ENCODE measurements at regions not wholly inside any gene's neighbourhood (a gene's known extent, or its start where the extent isn't known, plus 50 kb on each side); places are given as distances from the start of the nearest gene placed in this dataset.
"Not testable (repeated sequence)": the region's sequence is repeated elsewhere in the genome, so short reads cannot be mapped to it uniquely, and the experiment has no call there.

GRCh38 chr5:74394916-74395880 is 245.3 kb downstream of the ENC1 start:
- ATAC-seq (replicated peaks in 6 of 8) = no peak
- 76 to 100% (median 89%) methylated on average over 3 to 9 of the region's 10 CpGs; no CpG with 5 or more reads in 1 of the 10 experiments for WGBS, 10 experiments
- Histone ChIP-seq H3K4me1 (replicated peaks in 1 of 2) (peaks cover 8 to 10% of the 10 kb centered on the region in 2 donors), H3K4me3 (no peak overlapping the region), H3K27ac (no peak overlapping the region)
- in situ Hi-C loops (cut with MboI; ENCODE audit: low pct_unique_long_range_greater_than_20kb in 2 of 9, low sequenced_read_pairs in 9 of 9, unreplicated experiment in 9 of 9) = no loop called here

- Histone ChIP-seq H3K4me3 (no peak overlapping the region), H3K27ac (no peak overlapping the region), H3K4me1 (replicated peaks in 1 of 2) (peaks cover 8 to 10% of the 10 kb centered on the region in 2 donors)
- in situ Hi-C loops (cut with MboI; ENCODE audit: low pct_unique_long_range_greater_than_20kb in 2 of 9, low sequenced_read_pairs in 9 of 9, unreplicated experiment in 9 of 9) = no loop called here
- whole genome bisulfite sequencing, 10 experiments = 80 to 100% (median 94%) methylated on average over 1 to 3 of the region's 3 CpGs; no CpG with 5 or more reads in 3 of the 10 experiments
- no peak for ATAC-seq (replicated peaks in 6 of 8)
Measured at GRCh38 chr5:74394528-74394915, 246.0 kb downstream of the ENC1 start.

GRCh38 chr5:74393943-74394342 is 246.6 kb downstream of the ENC1 start:
- no peak overlapping the region for H3K4me3 ChIP-seq
- 40 to 77% (median 60%) methylated on average over 1 to 3 of the region's 3 CpGs; no CpG with 5 or more reads in 4 of the 10 experiments for WGBS, 10 experiments
- H3K27ac ChIP-seq = no peak overlapping the region
- no peak for ATAC-seq (replicated peaks in 6 of 8)
- in situ Hi-C loops (cut with MboI; ENCODE audit: low pct_unique_long_range_greater_than_20kb in 2 of 9, low sequenced_read_pairs in 9 of 9, unreplicated experiment in 9 of 9) = no loop called here
- peaks cover 8 to 10% of the 10 kb centered on the region in 2 donors for H3K4me1 ChIP-seq (replicated peaks in 1 of 2)

- WGBS, 10 experiments = 65 to 100% (median 96%) methylated on average over 1 to 3 of the region's 3 CpGs; no CpG with 5 or more reads in 3 of the 10 experiments
- peak in 3 of 8 experiments; percentile 29 to 64 (median 33) for ATAC-seq (replicated peaks in 6 of 8)
- in situ Hi-C loops (cut with MboI; ENCODE audit: low pct_unique_long_range_greater_than_20kb in 2 of 9, low sequenced_read_pairs in 9 of 9, unreplicated experiment in 9 of 9) = no loop called here
Measured at GRCh38 chr5:74392711-74393351, 247.7 kb downstream of the ENC1 start.

GRCh38 chr5:74391410-74391809 is 249.1 kb downstream of the ENC1 start:
- H3K4me3 ChIP-seq = no peak overlapping the region
- peak in 5 of 8 experiments; percentile 27 to 57 (median 49) for ATAC-seq (replicated peaks in 6 of 8)
- in situ Hi-C loops (cut with MboI; ENCODE audit: low pct_unique_long_range_greater_than_20kb in 2 of 9, low sequenced_read_pairs in 9 of 9, unreplicated experiment in 9 of 9) = no loop called here
- H3K4me1 ChIP-seq (replicated peaks in 1 of 2) = peaks cover 7 to 8% of the 10 kb centered on the region in 2 donors
- WGBS, 10 experiments = 59 to 93% (median 80%) methylated on average over 2 to 3 of the region's 3 CpGs; no CpG with 5 or more reads in 2 of the 10 experiments
- no peak overlapping the region for H3K27ac ChIP-seq

More at GRCh38 chr5:74392711-74393351, 247.7 kb downstream of the ENC1 start:
- peaks cover 8 to 10% of the 10 kb centered on the region in 2 donors for H3K4me1 ChIP-seq (replicated peaks in 1 of 2)
- H3K27ac ChIP-seq = no peak overlapping the region
- no peak overlapping the region for H3K4me3 ChIP-seq

GRCh38 chr5:74390822-74391221 is 249.7 kb downstream of the ENC1 start:
- Histone ChIP-seq H3K4me1 (replicated peaks in 1 of 2) (peaks cover 7 to 8% of the 10 kb centered on the region in 2 donors), H3K4me3 (no peak overlapping the region), H3K27ac (no peak overlapping the region)
- ATAC-seq (replicated peaks in 6 of 8) = no peak
- 77 to 100% (median 98%) methylated on average over 2 of the region's 2 CpGs for WGBS, 10 experiments
- in situ Hi-C loops (cut with MboI; ENCODE audit: low pct_unique_long_range_greater_than_20kb in 2 of 9, low sequenced_read_pairs in 9 of 9, unreplicated experiment in 9 of 9) = no loop called here

- in situ Hi-C loops (cut with MboI; ENCODE audit: low pct_unique_long_range_greater_than_20kb in 2 of 9, low sequenced_read_pairs in 9 of 9, unreplicated experiment in 9 of 9) = no loop called here
Measured at GRCh38 chr5:74390306-74390637, 250.3 kb downstream of the ENC1 start.

GRCh38 chr5:74389531-74390305 is 250.8 kb downstream of the ENC1 start:
- Histone ChIP-seq H3K4me1 (replicated peaks in 1 of 2) (peaks cover 7 to 15% of the 10 kb centered on the region in 2 donors), H3K4me3 (no peak overlapping the region), H3K27ac (no peak overlapping the region)
- in situ Hi-C loops (cut with MboI; ENCODE audit: low pct_unique_long_range_greater_than_20kb in 2 of 9, low sequenced_read_pairs in 9 of 9, unreplicated experiment in 9 of 9) = no loop called here
- WGBS, 10 experiments = 21 to 88% (median 71%) methylated on average over 1 to 2 of the region's 2 CpGs; no CpG with 5 or more reads in 4 of the 10 experiments
- ATAC-seq (replicated peaks in 6 of 8) = no peak

More at GRCh38 chr5:74390306-74390637, 250.3 kb downstream of the ENC1 start:
- H3K4me3 ChIP-seq = no peak overlapping the region
- H3K4me1 ChIP-seq (replicated peaks in 1 of 2) = peaks cover 7 to 12% of the 10 kb centered on the region in 2 donors
- no peak overlapping the region for H3K27ac ChIP-seq
- 40 to 90% (median 63%) methylated on average over 1 of the region's 1 CpG; no CpG with 5 or more reads in 2 of the 10 experiments for WGBS, 10 experiments
- no peak for ATAC-seq (replicated peaks in 6 of 8)

GRCh38 chr5:74388411-74388810 is 252.1 kb downstream of the ENC1 start:
- in situ Hi-C loops (cut with MboI; ENCODE audit: low pct_unique_long_range_greater_than_20kb in 2 of 9, low sequenced_read_pairs in 9 of 9, unreplicated experiment in 9 of 9) = not testable (repeated sequence)

GRCh38 chr5:74386571-74387334 is 253.8 kb downstream of the ENC1 start:
- in situ Hi-C loops (cut with MboI; ENCODE audit: low pct_unique_long_range_greater_than_20kb in 2 of 9, low sequenced_read_pairs in 9 of 9, unreplicated experiment in 9 of 9) = no loop called here
- WGBS, 10 experiments = 30 to 93% (median 81%) methylated on average over 1 to 4 of the region's 4 CpGs; no CpG with 5 or more reads in 2 of the 10 experiments
- ATAC-seq (replicated peaks in 6 of 8) = no peak
- Histone ChIP-seq H3K27ac (no peak overlapping the region), H3K4me3 (no peak overlapping the region), H3K4me1 (replicated peaks in 1 of 2) (peaks cover 8 to 32% of the 10 kb centered on the region in 2 donors)

More at GRCh38 chr5:74388411-74388810, 252.1 kb downstream of the ENC1 start:
- ATAC-seq (replicated peaks in 6 of 8); H3K27ac ChIP-seq; H3K4me3 ChIP-seq: not testable (repeated sequence)
- WGBS, 10 experiments = 20 to 100% (median 88%) methylated on average over 1 to 2 of the region's 2 CpGs; no CpG with 5 or more reads in 3 of the 10 experiments
- peaks cover 9 to 28% of the 10 kb centered on the region in 2 donors for H3K4me1 ChIP-seq (replicated peaks in 1 of 2)

GRCh38 chr5:74384851-74385250 is 255.7 kb downstream of the ENC1 start:
- in situ Hi-C loops (cut with MboI; ENCODE audit: low pct_unique_long_range_greater_than_20kb in 2 of 9, low sequenced_read_pairs in 9 of 9, unreplicated experiment in 9 of 9) = no loop called here
- Histone ChIP-seq H3K4me3 (no peak overlapping the region), H3K4me1 (replicated peaks in 1 of 2) (peaks cover 8 to 28% of the 10 kb centered on the region in 2 donors), H3K27ac (no peak overlapping the region)
- 0 to 100% (median 86%) methylated on average over 1 to 2 of the region's 2 CpGs for WGBS, 10 experiments
- peak in 2 of 8 experiments; percentile 14 to 33 for ATAC-seq (replicated peaks in 6 of 8)
